GM21447 (cell line): ENCODE measurements at regions not wholly inside any gene's neighbourhood (a gene's known extent, or its start where the extent isn't known, plus 50 kb on each side); places are given as distances from the start of the nearest gene placed in this dataset.

ENCODE experiments used
- ATAC-seq: cut with Tn5 transposase; IDR thresholded peaks from one replicate; pipeline ENCODE4 v1.9.1; 2021; ENCODE audit not compliant: unreplicated experiment

DNA sequence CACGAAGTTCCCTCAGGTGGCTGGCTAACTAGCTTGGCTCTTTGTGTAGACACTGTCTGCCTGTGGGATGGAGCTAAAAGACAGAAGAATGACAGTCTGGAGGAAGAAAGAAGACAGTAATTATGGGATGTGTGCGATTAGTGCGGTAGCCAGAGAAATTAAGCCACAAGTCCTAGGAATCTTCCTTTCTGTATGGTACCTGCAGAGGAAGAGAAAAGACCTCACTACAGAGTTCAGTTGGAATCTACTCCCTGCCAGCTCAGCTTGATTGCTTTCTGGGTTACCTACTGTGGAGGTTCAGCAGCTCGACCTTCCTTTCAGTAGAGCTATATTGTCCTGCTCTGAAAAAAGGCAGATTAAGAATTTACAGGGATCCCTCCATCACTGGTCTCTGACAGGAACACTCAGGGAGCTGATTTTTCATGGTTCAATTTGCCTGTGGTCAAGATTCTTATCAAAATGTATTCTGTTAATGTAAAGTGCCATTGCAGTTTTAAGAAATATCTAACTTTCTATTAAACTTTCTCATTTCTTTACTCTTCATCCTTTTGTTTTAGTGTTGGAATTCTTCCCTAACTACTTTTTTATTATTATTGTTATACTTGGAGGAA, 187.2 kb downstream of the CENPW start:
- no peak for ATAC-seq

DNA sequence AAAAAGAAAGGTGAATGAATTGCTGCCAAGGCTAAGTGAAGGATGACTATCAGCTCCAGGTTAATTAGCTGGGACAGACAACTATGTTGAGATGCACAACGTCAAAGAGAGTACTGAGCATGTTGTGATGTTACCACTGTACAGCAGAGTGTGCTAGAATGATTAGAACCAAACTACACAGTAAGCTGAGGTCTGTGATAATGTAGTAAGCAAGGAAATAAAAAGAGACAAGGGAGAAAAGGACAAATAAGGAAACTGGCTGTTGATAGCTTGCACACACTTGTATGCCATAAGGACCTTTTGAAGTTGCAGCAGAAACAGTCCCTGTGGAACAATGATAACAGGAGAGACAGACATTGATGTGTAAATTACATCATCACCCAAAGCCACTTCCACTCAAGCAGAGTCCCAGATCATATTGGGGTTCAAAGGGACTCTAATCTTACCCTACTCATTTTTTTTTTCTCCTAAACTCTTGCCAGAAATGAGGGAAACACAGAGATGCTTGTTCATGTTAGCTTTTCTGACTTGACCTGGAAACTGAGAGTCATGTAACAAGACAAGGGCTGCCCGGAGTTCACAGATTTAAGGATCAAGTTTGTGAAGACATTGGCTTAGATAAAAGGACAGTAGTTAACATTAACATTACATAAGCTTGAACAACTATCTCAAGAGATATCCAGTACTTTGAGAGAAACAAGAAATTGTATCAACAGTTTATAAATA, 189.9 kb downstream of the CENPW start:
- no peak for ATAC-seq

DNA sequence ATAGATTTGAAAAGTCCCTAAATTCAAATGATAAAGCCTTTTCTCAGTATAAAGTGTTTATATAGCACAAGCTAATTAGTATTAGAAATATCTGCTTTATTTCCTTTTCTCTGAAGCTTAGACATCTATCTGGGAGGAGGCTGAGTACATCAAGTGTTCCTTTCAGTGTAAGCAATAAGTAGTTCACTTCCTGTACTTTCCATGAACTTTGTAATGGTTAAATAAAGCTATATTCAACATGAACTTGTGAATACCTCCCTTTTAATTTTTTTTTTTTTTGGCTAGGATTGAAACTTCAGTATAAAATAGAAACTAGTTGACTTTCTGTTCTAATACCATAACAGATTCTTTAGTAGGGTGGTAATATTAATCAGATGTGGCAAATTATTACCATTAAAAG, 190.9 kb downstream of the CENPW start:
- ATAC-seq: no peak

DNA sequence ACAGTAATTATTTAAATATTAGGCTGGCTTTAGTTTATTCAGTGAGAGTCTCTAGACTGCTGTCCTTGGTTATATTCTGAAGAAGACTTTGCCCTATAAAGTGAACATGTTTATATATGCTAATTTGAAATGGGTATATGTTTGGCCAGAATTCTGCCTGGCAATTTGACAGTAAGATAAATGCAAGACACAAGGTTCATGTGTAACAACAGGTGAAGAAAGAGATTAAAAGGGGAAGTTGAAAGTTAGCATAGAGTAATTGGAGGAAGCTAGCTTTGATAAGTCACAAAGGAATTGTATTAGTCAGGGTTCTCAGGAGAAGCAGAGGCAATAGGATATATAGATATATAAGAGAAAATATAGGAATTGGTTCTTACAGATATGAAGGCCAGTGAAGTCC, 191.4 kb downstream of the CENPW start:
- peak; percentile 32 for ATAC-seq

DNA sequence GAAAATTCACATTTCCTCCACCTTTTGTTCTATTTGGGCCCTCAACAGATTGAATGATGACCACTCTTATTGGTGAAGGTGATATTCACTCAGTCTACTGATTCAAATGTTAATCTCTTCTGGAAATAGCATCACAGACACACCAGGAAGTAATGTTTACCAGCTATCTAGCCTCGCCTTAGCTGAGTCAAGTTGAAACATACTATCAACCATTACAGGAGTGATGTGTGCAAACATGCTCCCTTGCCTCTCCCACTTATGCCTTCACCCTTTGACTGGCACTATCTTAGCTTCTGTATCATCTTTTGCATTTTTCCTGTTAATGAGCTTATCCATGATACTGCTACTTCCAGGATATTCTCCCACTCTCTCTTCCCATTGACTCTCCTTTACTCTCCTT, 191.9 kb downstream of the CENPW start:
- ATAC-seq: peak; percentile 82

DNA sequence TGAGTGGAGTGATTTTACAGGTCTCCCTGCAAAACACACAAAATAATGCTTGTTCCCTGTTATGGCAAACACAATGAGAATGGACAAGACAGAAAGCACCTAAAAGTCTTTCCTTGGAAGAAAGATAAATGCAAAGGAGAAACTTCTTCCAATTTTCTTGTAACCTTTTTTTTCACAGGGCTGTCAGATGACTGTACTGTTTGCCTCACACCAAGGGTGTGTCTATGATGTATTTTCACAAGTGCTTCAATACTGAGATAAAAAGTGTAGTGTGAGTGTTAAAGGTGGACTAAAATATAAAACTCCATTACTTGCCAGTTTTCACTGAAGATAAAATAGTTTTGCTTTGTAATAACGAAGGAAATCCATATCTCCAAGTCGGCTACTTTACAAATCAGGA, 194.5 kb downstream of the CENPW start:
- no peak for ATAC-seq

DNA sequence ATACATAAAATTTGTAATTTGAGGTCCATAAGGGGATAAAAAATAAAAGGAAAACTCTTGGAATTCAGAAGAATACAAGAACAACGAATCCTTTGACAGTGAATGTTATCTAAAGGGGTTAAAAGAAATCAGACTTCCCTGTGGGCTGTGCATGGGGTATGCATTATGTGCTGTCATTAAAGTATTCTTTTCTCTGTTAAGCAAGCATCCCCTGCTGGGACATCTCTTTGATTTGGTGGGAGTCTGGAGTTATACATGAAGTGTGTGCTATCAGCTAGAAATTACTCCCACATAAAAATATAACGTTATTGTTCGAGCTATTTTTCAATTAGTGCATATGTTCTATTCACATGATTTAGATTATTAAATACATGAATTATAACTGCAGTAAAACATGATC, 195.2 kb downstream of the CENPW start:
- no peak for ATAC-seq

DNA sequence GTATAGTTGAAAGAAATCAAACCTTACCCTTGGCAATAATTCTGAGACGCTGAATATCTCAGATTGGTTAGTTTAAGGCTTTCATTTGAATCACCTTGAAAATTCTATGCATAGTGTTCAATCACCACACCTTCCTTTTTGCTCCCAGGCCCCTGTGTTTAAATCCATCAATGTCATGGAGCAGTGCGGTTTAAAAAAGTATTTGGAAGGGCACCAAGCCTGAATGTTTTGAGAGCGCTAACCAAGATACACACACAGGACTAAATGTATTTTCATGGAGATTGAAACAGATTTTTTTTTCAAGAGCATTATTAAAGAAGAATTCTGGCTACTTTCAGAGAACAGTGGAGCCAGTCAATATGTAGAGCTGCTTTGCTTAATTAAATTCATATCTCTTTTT, 195.7 kb downstream of the CENPW start:
- ATAC-seq: no peak

DNA sequence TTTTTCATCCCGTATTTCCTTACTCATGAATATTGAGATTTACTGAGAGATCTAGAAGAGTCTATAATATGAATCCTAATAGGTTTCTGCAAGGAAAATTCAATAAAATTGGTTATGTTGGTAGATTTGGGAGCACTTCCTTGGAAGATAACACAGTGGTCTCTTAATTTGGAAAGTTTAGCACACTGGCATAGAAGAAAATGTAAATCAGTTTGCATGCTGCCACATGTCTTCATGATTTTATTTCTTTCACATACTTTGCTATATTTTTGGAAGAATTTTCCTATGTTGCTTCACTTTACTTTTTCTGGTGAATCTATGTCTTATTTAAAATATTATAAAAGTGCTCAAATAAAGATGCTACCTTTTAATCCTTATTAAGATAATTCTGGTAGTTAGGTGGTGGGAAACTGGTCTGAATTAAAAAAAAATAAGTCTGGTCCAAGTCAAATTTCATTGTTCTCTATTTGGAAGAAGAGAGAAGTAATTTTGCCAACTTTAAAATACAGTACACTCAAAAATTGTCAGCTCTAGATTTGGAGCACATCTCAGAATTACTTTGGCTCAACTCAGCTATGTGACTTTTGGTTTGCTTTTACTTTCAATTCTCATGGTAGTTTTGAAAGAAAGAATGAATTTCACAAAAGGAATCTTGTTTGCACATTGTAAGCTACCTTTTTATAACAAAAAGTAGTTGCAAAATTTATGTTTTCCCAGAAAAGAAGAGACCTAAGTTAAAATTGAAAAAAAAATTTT, 197.3 kb downstream of the CENPW start:
- ATAC-seq: no peak

DNA sequence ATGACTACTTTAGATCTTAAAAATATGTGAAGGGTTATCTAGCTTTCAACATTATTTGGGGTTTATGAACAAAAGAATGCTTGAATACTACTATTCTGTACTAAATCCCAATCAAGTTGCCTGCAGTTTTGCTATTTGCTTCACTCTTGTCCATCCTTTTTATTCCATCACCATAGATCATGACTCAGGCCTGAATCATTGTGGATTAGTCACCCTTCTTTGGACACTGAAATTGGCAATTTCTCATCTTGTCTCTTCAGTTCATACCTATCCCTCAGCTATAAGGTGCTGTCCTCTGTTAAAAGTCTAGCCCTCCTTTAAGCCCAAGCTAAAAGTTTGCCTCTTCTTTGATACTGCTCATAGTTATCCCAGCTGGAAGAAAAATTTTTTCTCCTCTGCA, 199.1 kb downstream of the CENPW start:
- ATAC-seq: no peak

DNA sequence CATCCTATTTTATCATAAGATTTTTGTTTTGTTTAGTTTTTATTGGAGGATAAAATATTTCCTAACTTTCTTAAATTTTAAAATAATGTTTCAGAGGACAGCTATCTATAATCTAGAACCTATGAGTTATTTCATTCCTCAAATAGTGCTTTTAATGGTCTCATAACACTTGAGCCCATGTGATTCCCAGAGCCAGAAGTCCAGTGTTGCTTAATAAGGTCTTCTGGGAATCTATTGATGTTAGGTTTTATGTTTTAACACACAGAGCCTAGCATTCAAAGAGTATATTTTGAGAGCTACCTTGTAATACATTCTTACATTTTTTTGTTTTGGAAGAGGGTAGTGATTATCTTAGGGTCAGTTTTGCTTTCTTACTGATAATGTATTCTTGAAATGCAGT, 200.2 kb downstream of the CENPW start:
- no peak for ATAC-seq

DNA sequence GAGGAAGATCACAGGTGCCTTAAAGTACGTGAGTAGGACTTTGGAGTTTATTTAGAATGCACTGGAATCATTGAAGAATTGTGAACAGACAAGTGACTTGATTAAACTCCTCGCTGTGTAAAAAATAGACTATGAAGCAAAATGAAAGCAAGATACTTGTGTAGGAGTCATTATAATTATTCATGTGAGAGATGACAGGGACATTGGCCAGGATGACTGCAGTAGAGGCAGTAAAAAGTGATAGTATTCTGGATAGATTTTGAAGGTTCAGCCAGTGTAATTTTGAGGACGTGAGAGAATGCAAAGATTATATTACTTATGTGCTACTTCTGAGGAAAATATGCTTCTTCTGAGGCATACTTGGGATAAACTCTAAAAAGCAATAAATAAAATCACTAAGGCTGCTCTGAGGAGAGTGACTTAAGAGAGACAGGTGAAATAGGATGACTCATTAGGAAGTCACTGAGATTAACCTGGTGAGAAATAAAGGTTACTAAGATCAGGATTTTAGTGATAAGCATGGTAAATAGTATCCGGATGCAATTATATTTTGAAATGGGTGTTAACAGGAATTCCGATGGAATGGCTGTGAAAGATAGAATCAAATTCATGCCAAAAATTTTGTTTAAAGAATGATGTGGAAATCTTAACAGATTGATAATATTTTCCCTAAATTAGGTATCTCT, 202.0 kb downstream of the CENPW start:
- ATAC-seq: no peak

DNA sequence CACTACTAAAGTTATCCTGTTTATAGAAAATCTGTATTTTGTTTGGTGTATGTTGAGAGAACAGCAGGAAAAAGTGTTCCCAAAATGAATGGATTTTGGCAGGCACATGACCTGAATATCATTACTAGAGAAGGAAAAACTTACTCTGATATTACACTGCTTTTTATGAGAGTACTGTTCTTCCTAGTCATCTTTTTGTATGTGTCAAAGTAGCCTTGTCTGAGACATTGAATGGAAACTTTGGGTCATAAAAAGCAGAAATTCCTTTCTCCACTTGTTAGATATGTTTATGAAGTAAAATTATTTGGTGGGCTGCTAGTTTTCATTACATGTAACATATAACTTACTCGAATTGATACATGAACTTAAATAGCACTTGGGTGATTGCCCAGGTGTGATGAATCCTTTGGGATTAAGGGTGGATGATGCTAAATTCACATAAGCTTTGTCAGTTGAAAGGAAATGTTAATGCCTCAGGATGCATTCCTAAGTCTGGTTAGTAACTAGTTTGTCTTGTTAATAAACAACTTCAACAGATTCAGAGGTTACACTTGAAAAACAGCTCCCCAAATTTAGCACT, 206.7 kb downstream of the CENPW start:
- ATAC-seq: no peak

DNA sequence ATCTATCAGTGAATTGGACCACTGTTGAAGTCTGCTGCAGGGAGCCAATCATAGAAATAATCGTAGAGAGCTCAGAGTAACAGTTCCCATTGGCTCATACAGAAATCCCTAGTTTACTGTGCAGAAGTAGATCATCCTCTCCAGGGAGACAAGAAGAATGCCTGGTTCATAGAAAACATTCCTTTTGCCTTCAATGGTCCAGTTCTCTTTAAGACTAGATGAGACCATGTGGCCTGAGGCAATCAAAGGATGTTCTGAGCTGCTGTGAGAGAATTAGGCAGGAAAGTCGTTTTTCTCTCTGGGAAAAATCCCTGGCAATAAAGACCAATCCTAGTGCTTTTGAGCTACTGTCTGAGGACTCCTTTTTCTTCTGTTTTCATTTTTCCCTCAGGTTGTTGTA, 208.4 kb downstream of the CENPW start:
- no peak for ATAC-seq

DNA sequence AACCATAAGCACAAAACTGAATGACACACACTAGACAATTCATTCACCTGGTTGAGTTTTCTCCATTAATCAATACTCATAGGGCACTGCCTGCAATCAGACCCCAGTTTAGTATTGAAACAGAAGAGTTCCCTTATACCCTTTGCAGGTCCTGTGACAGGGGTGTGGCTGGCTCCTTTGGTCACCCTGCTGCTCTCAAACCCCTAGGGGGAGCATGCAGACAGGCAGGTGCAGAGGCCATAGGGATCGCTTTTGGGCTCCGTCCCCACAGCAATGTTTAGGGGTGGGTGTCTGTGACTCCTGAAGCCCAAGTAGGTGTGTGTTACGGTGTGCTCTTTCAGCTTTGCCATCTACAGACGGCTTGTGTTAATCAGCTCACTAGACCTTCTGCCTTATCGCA, 210.4 kb downstream of the CENPW start:
- no peak for ATAC-seq

DNA sequence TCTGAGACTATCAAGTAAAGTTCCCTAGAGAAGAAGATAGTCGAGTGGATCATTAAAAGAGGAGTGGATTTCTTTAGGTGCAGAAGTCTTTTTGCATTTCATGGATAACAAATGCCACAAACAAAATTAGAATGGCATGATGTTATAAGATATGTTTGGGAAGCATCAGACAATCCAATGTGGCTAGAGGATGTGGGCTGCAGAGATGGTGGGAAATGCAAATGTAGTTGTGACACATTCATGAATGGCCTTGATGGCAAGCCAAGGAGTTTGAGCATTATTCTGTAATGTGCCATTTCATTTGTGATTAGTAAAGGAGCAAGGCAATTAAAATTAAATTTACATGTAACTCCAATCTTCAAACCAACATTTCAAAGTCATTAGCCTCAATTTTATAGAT, 211.9 kb downstream of the CENPW start:
- no peak for ATAC-seq

DNA sequence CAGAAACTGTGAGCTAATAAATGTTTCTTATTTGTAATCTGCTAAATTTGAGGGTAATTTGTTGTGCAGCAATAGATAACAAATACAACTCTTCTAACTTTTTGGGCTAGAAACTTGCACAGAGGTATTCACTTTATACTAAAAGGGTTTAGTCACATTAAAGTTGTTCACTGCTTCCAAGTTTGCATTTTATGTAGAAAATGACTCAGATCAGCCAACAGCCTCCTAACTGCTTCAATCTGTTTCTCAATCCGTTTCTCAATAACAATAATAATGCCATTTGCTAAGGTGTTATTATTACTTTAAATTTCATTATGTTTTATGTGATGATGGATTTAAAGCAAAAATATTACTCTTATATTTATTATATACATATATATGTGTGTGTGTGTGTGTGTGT, 213.9 kb downstream of the CENPW start:
- no peak for ATAC-seq

DNA sequence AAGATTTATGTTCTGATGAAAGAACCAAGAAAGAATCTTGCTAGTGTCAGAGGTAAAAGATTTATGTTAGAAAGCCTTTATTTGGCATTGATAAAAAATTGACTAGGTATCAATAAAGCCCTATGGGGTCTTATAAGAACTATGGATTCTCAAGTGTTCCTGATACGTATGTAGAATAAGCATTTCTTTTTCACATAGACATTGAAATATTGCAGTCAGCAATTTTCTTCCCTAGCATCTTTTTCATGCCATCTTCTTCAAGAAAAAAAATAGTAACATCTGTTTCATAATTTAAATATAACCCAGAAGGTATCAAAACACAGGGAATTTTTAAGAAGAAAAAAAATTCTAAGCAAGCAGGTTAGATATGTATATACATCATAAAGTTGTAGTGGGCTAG, 230.6 kb downstream of the CENPW start:
- ATAC-seq: no peak

DNA sequence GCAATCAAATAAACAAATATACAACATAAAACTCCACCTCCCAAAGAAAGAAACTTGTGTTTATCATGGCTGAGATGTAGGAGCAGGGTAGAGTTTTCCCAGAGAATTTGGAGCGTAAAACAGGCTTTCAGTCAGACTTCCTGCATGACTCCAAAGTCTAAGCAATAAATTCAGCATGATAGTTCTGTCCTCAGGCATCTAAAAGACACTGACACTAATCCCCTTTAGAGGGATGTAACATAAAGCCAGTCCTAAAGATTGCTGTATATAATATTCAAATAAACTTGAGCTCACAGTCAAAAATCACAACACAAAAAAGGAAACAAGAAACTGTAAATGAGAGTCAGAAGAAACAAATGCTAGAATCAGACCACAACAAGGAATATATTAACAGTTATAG, 234.4 kb downstream of the CENPW start:
- no peak for ATAC-seq

DNA sequence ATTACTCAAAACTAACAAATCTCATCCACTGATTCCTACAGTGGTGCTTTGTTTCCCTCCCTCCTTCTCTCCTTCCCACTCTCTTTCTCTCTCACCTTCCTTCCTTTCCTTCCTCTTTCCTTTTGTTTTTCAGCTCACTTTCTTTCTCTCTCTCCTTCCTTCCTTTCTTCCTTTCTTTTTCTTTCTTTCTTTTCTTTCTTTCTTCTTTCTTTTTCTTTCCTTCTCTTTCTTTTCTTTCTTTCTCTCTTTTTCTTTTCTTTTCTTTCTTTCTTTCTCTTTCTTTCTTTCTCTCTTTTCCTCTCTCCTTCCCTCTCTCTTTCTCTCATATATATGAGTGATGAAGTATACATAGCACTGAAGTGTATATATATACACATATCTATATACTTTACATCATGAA, 241.4 kb downstream of the CENPW start:
- no peak for ATAC-seq

DNA sequence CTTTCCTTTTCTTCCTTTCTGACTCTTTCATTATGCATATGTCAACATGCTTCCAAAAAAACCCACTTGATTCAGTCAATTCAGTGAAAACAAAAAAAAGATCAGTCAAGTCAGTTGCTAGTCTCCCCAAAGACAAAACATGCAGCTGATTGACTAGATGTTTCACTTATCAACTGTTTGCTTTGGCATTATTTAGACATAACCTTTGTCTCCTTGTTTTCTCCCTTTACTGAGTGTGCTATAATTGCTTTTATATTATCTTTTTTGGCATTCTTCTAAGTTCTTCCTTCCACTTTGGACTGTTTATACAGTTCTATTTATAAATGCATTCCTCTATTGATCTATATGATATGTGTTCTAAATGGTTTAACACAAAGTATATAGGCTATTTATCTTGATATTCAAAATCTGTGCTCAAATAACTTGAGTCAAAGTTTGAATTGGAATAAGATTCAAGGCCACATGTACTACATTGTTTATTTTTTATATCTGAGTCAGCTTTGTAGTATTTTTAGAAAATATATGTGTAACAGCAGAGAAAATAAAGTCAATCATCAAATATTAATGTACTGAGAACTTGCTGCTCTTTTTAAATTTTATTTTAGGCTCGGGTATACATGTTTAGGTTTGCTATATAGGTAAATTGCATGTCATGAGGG, 260.5 kb downstream of the CENPW start:
- no peak for ATAC-seq
